SHP77 treated with DMSO at 0.1 percent for 48 hours (cell line): ENCODE measurements at regions not wholly inside any gene's neighbourhood (a gene's known extent, or its start where the extent isn't known, plus 50 kb on each side); places are given as distances from the start of the nearest gene placed in this dataset.
"Not testable (repeated sequence)": the region's sequence is repeated elsewhere in the genome, so short reads cannot be mapped to it uniquely, and the experiment has no call there.

Experiments
- DNase-seq: peaks from one replicate; lab custom pipeline; 2025; lab: John Stamatoyannopoulos, UW

- peak; percentile 93 for DNase-seq
These were observed 58.9 kb downstream of the GOLGA6L7 start for GRCh38 chr15:28789401-28790114.

- not testable (repeated sequence) for DNase-seq
These were observed 59.6 kb downstream of the GOLGA6L7 start for GRCh38 chr15:28788649-28789400.

DNA sequence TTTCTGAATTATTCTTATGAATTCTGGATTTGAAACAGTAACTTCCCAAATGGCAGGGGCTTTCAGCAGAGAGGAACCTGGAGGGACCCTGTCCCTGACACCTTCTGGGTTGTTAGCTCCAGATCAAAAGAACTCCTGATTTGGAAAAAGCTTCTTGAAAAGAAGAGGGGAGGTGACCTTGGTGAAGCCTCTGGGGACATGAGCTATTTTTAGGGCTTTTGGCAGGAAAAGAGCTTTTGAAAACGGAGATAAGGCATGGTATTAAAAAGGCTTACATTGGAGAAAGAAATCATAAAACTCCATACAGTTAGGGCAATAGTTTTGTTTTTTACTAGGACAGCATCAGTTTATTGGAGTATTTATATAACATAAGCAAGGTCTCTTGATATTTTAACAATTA, 60.3 kb downstream of the GOLGA6L7 start:
- DNase-seq, result not testable (repeated sequence)

- no peak for DNase-seq
These were observed 61.9 kb downstream of the GOLGA6L7 start for GRCh38 chr15:28786521-28786920.

DNA sequence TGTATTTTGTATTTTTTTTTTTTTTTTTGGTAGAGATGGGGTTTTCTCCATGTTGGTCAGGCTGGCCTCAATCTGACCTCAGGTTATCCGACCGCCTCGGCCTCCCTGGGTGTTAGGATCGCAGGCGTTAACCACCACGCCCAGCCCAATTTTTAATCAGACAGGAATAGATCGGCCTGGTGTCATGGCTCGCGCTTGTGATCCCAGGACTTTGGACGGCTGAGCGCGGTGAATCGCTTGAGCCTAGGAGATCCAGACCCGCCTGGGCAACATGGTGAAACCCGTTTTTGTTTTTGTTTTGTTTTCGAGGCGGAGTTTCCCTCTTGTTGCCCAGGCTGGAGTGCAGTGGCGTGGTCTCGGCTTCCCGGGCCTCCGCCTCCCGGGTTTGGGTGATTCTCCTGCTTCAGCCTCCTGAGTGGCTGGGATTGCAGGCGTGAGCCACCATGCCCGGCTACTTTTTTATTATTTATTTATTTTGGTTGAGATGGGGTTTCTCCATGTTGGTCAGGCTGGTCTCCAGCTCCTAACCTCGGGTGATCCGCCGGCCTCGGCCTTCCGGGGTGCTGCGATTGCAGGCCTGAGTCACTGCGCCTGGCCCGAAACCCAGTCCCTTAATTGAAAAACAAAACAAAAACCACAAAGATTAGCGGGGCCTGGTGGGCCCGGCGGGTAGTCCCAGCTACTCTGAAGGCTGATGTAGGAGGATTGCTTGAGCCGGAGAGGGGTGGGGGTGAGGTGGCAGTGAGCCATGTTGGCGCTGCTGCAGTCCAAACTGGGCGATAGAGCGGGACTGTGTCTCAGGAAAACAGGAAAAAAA, 63.9 kb downstream of the GOLGA6L7 start:
- not testable (repeated sequence) for DNase-seq

DNA sequence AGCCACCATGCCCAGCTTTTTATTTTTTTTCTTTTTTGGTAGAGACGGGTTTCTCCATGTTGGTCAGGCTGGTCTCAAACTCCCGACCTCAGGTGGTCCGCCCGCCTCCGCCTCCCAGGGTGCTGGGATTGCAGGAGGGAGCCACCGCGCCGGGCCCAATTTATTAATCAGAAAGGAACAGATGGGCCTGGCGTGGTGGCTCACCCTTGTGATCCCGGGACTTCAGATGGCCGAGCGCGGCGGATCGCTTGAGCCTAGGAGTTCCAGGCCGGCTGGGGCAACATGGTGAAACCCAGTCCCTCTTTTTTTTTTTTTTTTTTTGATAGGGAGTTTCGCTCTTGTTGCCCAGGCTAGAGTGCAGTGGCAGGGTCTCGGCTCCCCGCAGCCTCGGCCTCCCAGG, 64.6 kb downstream of the GOLGA6L7 start:
- no peak for DNase-seq

- DNase-seq, result no peak
These were observed 65.0 kb downstream of the GOLGA6L7 start for GRCh38 chr15:28783466-28783865.

DNA sequence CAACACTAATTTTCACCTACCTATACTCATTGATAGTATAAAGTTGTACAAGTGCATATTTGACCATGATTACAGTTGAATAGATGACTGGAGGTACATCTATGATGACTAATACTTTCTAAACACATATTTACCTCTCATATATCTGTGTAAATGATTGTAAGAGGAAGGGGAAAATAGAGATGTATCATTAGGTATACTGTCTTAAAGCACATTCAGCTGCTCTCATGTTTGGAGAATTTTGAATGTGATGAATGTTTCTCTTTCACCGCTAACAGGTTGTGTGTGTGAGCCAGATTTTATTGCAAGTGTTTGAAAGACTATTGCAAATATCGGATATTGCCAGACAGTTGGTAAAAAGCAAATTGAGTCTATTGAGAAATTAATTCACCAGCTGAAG, 66.2 kb upstream of the GOLGA8M start:
- not testable (repeated sequence) for DNase-seq

DNA sequence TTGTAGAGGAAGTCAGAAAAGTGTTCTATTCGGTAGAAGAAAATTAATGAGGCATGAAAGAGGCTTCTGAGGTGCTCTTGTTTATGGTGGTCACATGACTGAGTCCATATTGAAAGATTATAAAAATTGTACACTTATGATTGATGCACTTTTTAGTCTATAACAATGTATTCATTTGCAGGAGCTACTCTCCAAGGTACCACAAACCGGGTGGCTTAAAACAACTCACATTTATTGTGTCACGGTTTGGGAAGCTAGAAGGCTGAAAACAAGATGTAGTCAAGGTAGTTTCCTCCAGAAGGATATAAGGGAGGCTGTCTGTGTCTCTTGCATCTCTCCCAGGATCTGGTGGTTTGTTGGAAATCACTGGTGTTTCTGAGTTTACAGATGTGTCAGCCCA, 60.6 kb upstream of the GOLGA8M start:
- not testable (repeated sequence) for DNase-seq
